ENCODE measurements at regions not wholly inside any gene's neighbourhood (a gene's known extent, or its start where the extent isn't known, plus 50 kb on each side); places are given as distances from the start of the nearest gene placed in this dataset.

DNA sequence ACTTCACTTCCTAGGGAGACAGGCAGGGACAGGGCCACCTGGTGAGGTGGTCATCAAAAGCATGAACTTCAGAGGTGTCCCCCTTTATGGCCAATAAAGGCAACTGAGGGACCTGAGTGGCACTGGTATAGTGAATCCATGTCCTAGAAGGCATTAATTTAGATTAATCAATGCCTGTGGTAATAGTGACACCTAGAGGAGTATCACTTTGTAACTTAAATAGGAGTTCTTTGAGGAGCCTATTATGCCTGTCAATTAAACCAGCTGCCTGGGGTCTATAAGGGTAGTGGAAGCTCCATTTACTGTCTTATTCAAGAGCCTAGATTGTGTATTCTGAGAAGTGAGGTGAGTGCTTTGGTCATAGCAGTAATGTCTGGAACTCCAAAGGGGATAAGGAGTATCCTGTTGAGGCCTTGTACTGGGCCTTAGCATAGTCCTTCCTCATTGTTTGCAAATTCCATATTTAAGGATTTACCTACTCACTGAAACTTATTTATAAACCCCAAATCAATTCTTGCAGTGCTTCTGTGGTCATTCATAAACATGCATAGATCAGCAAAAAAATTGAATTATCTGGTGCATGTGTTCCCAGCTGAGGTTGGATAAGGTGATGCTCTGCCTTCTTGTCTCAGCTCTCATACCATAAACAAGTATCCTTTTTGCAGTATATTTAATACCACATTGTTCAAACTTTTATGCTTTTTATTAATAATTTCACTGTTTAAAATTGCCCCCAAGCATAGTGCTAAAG, 213.8 kb upstream of the RADX start:
- POLR2A ChIA-PET (ENCODE audit: unreplicated experiment), result no interaction called here

More for the DNA sequence above, 213.8 kb upstream of the RADX start:
- dilution Hi-C loops (cut with HindIII; ENCODE audit: low sequenced_read_pairs, unreplicated experiment), result no loop called here
- ATAC-seq (ENCODE audit: low read depth), result no peak
- Histone ChIP-seq H3K79me1 (ENCODE audit: low read depth in 1 of 2, low read length in 2 of 2) (no peaks in the 10 kb centered on the region), H3K9me1 (ENCODE audit: insufficient read depth, low read length) (no peaks in the 10 kb centered on the region), H3K14ac (replicated peaks; ENCODE audit: low read depth, low read length) (no peak overlapping the region), H3K27me3 (ENCODE audit: control insufficient read depth, insufficient read depth, low read length) (peaks cover 2% of the 10 kb centered on the region; the same call in 1 of the 2 replicates), H2BK5ac (ENCODE audit: low read depth, low read length, poor library complexity, severe bottlenecking) (no peak overlapping the region), H4K5ac (ENCODE audit: low read depth, low read length) (no peak overlapping the region), H3K18ac (ENCODE audit: low read depth, low read length) (no peak overlapping the region), H2BK15ac (ENCODE audit: low read depth, low read length) (no peak overlapping the region), H3K23ac (ENCODE audit: low read depth, low read length) (no peak overlapping the region), H3K56ac (ENCODE audit: extremely low read depth, insufficient read depth, low read length) (no peak overlapping the region), H3K36me3 (ENCODE audit: control insufficient read depth, insufficient read depth, low read length) (no peaks in the 10 kb centered on the region), H4K20me1 (ENCODE audit: insufficient read depth, low read length) (no peaks in the 10 kb centered on the region), H3K4me1 (ENCODE audit: control insufficient read depth, insufficient read depth, low read length) (no peaks in the 10 kb centered on the region), H4K91ac (ENCODE audit: insufficient read depth, low read depth, low read length) (no peak overlapping the region), H3K4me2 (ENCODE audit: low read depth, low read length) (no peak overlapping the region), H3K9ac (ENCODE audit: low read depth, low read length) (no peak overlapping the region), H2AK5ac (ENCODE audit: low read depth, low read length) (no peak overlapping the region), H2AK9ac (replicated peaks; ENCODE audit: low read depth, low read length, poor library complexity) (no peak overlapping the region), H2AFZ (replicated peaks; ENCODE audit: low read length, poor library complexity) (no peak overlapping the region), H3K27ac (ENCODE audit: insufficient read depth, low read length) (no peak overlapping the region), H3K4me3 (ENCODE audit: insufficient read depth, low read depth, low read length) (no peak overlapping the region), H2BK20ac (ENCODE audit: low read depth, low read length) (no peak overlapping the region), H4K8ac (ENCODE audit: low read depth in 2 of 2, low read length in 2 of 2) (no peak overlapping the region), H3K4ac (ENCODE audit: low read depth, low read length) (no peak overlapping the region), H2BK120ac (ENCODE audit: low read depth, low read length) (no peak overlapping the region), H3K9me3 (ENCODE audit: control insufficient read depth, insufficient read depth, low read length) (peaks cover 1% of the 10 kb centered on the region; the same call in 1 of the 2 replicates)
- no peak for DNase-seq
- no TSS peak for BruUV-seq (replicated peaks)
- TF ChIP-seq, protein P1, sequence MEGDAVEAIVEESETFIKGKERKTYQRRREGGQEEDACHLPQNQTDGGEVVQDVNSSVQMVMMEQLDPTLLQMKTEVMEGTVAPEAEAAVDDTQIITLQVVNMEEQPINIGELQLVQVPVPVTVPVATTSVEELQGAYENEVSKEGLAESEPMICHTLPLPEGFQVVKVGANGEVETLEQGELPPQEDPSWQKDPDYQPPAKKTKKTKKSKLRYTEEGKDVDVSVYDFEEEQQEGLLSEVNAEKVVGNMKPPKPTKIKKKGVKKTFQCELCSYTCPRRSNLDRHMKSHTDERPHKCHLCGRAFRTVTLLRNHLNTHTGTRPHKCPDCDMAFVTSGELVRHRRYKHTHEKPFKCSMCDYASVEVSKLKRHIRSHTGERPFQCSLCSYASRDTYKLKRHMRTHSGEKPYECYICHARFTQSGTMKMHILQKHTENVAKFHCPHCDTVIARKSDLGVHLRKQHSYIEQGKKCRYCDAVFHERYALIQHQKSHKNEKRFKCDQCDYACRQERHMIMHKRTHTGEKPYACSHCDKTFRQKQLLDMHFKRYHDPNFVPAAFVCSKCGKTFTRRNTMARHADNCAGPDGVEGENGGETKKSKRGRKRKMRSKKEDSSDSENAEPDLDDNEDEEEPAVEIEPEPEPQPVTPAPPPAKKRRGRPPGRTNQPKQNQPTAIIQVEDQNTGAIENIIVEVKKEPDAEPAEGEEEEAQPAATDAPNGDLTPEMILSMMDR (conservative IDR thresholded peaks at IDR 0.05; ENCODE audit: low read depth, low read length), result peak; percentile 11; the same call in 1 of the 2 replicates
- no peak for TF ChIP-seq BHLHE40 (IDR thresholded peaks at IDR 0.05; ENCODE audit: low read depth, low read length)
- 0 out of 2 replicates have a peak, but pooled peaks have one; percentile 9 for TF ChIP-seq RAD21 (IDR thresholded peaks at IDR 0.05; ENCODE audit: low read length)
- TF ChIP-seq MAFK (IDR thresholded peaks at IDR 0.05; ENCODE audit: low read depth, low read length), result peak; percentile 81
- in situ Hi-C loops (cut with MboI; ENCODE audit: low sequenced_read_pairs), result no loop called here
- CTCF ChIA-PET, result no interaction called here
- intact Hi-C loops (cut with micrococcal nuclease), result no loop called here

All from IMR-90 (cell line).